A673 (cell line): ENCODE measurements at regions not wholly inside any gene's neighbourhood (a gene's known extent, or its start where the extent isn't known, plus 50 kb on each side); places are given as distances from the start of the nearest gene placed in this dataset.

Experiments
- BruUV-seq: library from RNA; stranded (reverse); fragments of 400-500 nt; replicated peaks from 2 replicates; lab custom pipeline; 2021; lab: Mats Ljungman, UMichigan
- CTCF ChIA-PET: fragments of 300-600 bp; sonication (Branson Sonifier 250); formaldehyde crosslinking; loops from one replicate; lab custom pipeline; 2022; ENCODE audit warnings: antibody characterized with exemption; lab: Charles Lee
- POLR2A ChIA-PET: fragments of 300-600 bp; sonication (Branson Sonifier 250); formaldehyde crosslinking; loops from one replicate; lab custom pipeline; 2022; ENCODE audit warnings: antibody characterized with exemption; ENCODE audit not compliant: low non-redundant PET; lab: Charles Lee
- DNase-seq: peaks from one replicate; pipeline ENCODE4 v3.0.0-alpha.2; 2015; ENCODE audit warnings: low spot score
- H3K27ac ChIP-seq: fragments of 200-600 bp; sonication (generic); 2 replicates; pipeline ENCODE4 v1.5.1; 2016; ENCODE audit warnings: mixed run types, low read depth, mild to moderate bottlenecking, mixed read lengths, antibody characterized with exemption, low read length; ENCODE audit not compliant: poor library complexity, severe bottlenecking
- H3K27me3 ChIP-seq: fragments of 200-600 bp; sonication (generic); replicated peaks from 2 replicates; pipeline ENCODE4 v1.6.1; 2017; ENCODE audit warnings: mixed run types, low read depth, mild to moderate bottlenecking, mixed read lengths, antibody characterized with exemption, low read length; ENCODE audit not compliant: insufficient read depth, poor library complexity
- H3K36me3 ChIP-seq: fragments of 200-600 bp; sonication (generic); 2 replicates; pipeline ENCODE4 v1.6.1; 2016; ENCODE audit warnings: mixed run types, mild to moderate bottlenecking, mixed read lengths, antibody characterized with exemption, low read length; ENCODE audit not compliant: insufficient read depth, poor library complexity, severe bottlenecking
- H3K4me1 ChIP-seq: fragments of 200-600 bp; sonication (generic); 2 replicates; pipeline ENCODE4 v1.6.1; 2017; ENCODE audit warnings: mixed run types, mild to moderate bottlenecking, mixed read lengths, antibody characterized with exemption, low read length; ENCODE audit not compliant: insufficient read depth, poor library complexity, severe bottlenecking
- H3K4me3 ChIP-seq: fragments of 200-600 bp; sonication (generic); 2 replicates; pipeline ENCODE4 v1.5.1; 2016; ENCODE audit warnings: low read depth, mixed run types, mild to moderate bottlenecking, mixed read lengths, low read length; ENCODE audit not compliant: poor library complexity, severe bottlenecking
- H3K9me3 ChIP-seq: fragments of 200-600 bp; sonication (generic); 2 replicates; pipeline ENCODE4 v1.6.1; 2016; ENCODE audit warnings: mixed run types, low read depth, mild to moderate bottlenecking, mixed read lengths, antibody characterized with exemption, low read length; ENCODE audit not compliant: poor library complexity, severe bottlenecking
- CTCF ChIP-seq: fragments of 300-800, 200-600 bp; sonication (generic); conservative IDR thresholded peaks from 2 replicates; pipeline ENCODE4 v1.5.1; 2017; ENCODE audit warnings: low read depth, mild to moderate bottlenecking, antibody characterized with exemption, low read length, moderate library complexity, mixed read lengths
- EZH2 ChIP-seq: fragments of 200-600 bp; sonication (generic); IDR thresholded peaks from 2 replicates; pipeline ENCODE4 v1.6.1; 2017; ENCODE audit warnings: borderline replicate concordance, low read depth, mild to moderate bottlenecking, mixed read lengths, antibody characterized with exemption, low read length; ENCODE audit not compliant: poor library complexity, severe bottlenecking
- intact Hi-C: fragments of 100-400 bp; cut with micrococcal nuclease; formaldehyde crosslinking; loops from one replicate; pipeline ENCODE4 v1.10.0; 2022; ENCODE audit not compliant: unreplicated experiment

DNA sequence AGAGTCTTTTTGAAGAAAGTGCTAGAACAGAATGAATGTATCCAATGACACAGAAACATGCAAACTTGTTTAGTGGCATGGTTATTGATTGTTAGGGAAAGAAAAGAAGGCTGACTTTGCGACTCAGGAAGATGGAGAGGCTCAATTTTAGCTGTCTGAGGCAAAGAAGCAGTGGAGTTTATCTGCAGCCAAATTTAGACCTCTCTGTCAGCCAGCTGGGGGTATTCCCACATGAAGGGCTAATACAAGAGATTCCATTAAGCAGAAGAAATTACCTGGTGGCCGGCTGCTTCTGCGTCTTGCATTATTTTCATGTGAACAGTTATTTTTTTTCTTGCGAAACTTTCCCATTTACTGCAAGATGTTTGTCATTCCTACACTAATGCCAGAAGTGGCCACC, 240.2 kb upstream of the NBEA start:
- ChIA-PET CTCF (no interaction called here), POLR2A (no interaction called here)
- no peak for DNase-seq
- intact Hi-C loops = no loop called here
- Histone ChIP-seq H3K4me3 (no peak overlapping the region), H3K4me1 (no peaks in the 10 kb centered on the region), H3K27me3 (no peaks in the 10 kb centered on the region), H3K36me3 (no peaks in the 10 kb centered on the region), H3K9me3 (no peaks in the 10 kb centered on the region), H3K27ac (no peak overlapping the region)
- TF ChIP-seq CTCF (no peak), EZH2 (no peak)
- BruUV-seq = no TSS peak

DNA sequence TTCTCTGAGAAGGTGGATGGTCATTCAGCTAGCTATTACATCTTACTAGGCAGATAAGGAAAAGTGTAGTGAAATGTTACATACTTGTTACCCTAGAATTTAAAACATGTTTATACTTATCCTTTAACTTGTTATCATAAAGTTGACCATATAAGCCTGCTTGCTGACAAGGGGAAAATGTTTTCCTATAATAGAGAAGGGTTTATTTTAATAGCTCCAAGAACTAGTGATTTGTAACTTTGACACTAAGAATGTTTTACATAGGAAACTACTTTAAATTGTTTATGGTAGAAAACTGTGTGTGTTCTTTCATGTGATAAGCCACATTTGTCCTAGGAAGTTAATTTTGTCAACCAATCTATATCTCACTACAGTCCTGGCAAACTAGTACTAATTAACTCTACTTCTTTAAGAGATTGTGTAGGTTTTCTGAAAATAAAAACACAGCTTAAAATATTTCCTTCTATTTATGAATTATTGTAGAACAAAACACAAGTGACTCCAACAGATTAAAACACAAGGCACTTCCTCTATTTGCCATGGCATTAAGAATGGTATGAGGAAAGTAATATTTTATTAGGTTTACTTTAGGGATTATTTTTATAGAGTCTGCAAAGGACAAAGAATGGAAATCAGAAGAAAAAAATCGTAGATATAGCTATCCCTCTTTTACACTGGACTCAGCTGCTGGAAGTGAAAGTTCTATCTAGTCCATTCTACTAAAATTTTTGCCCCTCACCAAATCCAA, 233.3 kb upstream of the NBEA start:
- Histone ChIP-seq H3K36me3 (no peaks in the 10 kb centered on the region), H3K27ac (no peak overlapping the region), H3K4me3 (no peak overlapping the region), H3K27me3 (no peaks in the 10 kb centered on the region), H3K4me1 (no peaks in the 10 kb centered on the region), H3K9me3 (no peaks in the 10 kb centered on the region)
- CTCF ChIA-PET = no interaction called here
- TF ChIP-seq EZH2 = no peak
- TF ChIP-seq CTCF = no peak
- POLR2A ChIA-PET = no interaction called here
- intact Hi-C loops = no loop called here
- DNase-seq = no peak
- BruUV-seq = no TSS peak

DNA sequence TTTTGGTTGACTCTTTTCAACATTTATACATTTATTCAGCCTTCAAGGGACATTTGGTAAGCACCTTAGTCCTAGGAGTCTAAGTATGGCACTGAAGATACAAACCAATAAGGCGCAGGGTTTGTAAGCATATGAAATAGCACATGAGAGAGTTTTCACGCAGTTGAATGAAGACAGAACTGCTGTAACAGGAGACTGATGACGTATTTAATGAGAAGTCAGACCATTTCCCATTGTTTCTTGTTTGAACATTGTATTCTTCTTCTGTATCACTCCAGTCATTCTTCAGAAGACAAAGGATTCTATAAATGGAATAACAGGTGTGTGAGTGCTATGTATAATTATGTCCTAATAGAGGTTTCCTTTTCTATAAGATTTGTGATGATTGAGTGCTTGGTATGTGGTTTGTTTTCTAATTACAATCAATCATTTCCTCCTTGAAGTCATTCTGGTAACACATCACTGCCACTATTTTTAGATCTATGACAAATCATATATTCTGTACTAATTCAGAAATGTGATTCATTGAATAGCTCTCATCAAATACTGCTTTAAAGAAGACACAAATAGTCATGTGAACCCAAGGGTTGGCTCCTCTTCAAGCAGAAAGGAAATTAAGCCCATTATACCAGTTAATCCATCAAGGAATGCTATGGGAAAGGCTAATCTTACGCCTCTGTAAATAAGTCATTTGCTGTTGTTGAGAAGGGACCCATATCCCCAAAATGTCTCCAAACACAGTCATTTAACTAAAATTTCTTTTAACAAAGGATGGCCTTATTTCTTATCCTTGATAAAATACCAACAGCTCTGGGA, 222.8 kb upstream of the NBEA start:
- CTCF ChIA-PET = no interaction called here
- no peak overlapping the region for H3K4me3 ChIP-seq
- TF ChIP-seq CTCF (no peak), EZH2 (no peak)
- no peaks in the 10 kb centered on the region for H3K9me3 ChIP-seq
- peak; percentile 7 for DNase-seq
- intact Hi-C loops = no loop called here
- H3K36me3 ChIP-seq = no peaks in the 10 kb centered on the region
- no TSS peak for BruUV-seq
- H3K4me1 ChIP-seq = peaks cover 7% of the 10 kb centered on the region
- H3K27ac ChIP-seq = no peak overlapping the region
- POLR2A ChIA-PET = no interaction called here
- H3K27me3 ChIP-seq = no peaks in the 10 kb centered on the region
